Lower lobe of right lung (tissue), 2 donors: ENCODE measurements at regions not wholly inside any gene's neighbourhood (a gene's known extent, or its start where the extent isn't known, plus 50 kb on each side); places are given as distances from the start of the nearest gene placed in this dataset.

Source experiments
- ATAC-seq, 2 donors: fragments of 200-7000 bp; cut with Tn5 transposase; one replicate each; pipeline ENCODE4 v1.9.1; 2020 to 2022; ENCODE audit warnings: mild to moderate bottlenecking in 2 of 2, moderate library complexity in 2 of 2
- DNase-seq: peaks from one replicate; pipeline ENCODE4 v3.0.0-alpha.2; 2020
- H3K27ac ChIP-seq: fragments of 200-600 bp; one replicate; pipeline ENCODE4 v1.8.0; 2022
- H3K27me3 ChIP-seq: fragments of 200-600 bp; one replicate; pipeline ENCODE4 v1.8.0; 2022; ENCODE audit warnings: low read depth
- H3K36me3 ChIP-seq: fragments of 200-600 bp; one replicate; pipeline ENCODE4 v1.8.0; 2022; ENCODE audit warnings: mild to moderate bottlenecking
- H3K4me1 ChIP-seq: fragments of 200-600 bp; one replicate; pipeline ENCODE4 v1.8.0; 2022
- H3K4me3 ChIP-seq: fragments of 200-600 bp; one replicate; pipeline ENCODE4 v1.8.0; 2022; ENCODE audit warnings: mild to moderate bottlenecking
- H3K9me3 ChIP-seq: fragments of 200-600 bp; one replicate; pipeline ENCODE4 v1.8.0; 2022
- intact Hi-C: fragments of 100-400 bp; cut with DNase I; formaldehyde crosslinking; loops from one replicate; pipeline ENCODE4 v1.11.0; 2022
- TF ChIP-seq, protein P1 (sequence below): fragments of 200-600 bp; IDR thresholded peaks from one replicate; pipeline ENCODE4 v1.8.0; 2022; ENCODE audit warnings: antibody characterized with exemption, mild to moderate bottlenecking
- donor health status: DM: no; HTN: yes; CAD: no; lungs with severe emphysema.

DNA sequence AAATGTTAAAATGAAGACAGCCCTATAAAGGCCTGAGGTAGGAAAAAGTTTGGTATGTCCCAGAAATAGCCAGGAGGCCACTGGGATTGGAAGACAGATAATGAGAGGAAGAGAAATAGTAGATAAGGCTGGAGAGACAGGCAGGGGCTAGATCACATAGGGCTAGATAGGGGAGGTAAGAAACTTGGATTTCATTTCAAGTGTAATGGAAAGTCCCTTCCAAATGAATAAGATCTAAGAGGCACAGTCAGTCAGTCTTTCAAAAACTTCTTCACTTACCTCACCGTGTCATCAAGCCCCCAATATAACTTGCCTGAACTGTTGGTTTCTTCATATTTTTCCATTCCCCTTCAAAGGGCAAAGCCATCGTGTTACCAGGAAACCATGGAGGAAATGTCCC lies 121.8 kb downstream of the SPCS3 start:
- H3K9me3 ChIP-seq = no peaks in the 10 kb centered on the region
- no peaks in the 10 kb centered on the region for H3K36me3 ChIP-seq
- H3K27ac ChIP-seq = no peak overlapping the region
- H3K27me3 ChIP-seq = no peaks in the 10 kb centered on the region
- H3K4me3 ChIP-seq = no peak overlapping the region
- intact Hi-C loops = no loop called here
- TF ChIP-seq, protein P1, sequence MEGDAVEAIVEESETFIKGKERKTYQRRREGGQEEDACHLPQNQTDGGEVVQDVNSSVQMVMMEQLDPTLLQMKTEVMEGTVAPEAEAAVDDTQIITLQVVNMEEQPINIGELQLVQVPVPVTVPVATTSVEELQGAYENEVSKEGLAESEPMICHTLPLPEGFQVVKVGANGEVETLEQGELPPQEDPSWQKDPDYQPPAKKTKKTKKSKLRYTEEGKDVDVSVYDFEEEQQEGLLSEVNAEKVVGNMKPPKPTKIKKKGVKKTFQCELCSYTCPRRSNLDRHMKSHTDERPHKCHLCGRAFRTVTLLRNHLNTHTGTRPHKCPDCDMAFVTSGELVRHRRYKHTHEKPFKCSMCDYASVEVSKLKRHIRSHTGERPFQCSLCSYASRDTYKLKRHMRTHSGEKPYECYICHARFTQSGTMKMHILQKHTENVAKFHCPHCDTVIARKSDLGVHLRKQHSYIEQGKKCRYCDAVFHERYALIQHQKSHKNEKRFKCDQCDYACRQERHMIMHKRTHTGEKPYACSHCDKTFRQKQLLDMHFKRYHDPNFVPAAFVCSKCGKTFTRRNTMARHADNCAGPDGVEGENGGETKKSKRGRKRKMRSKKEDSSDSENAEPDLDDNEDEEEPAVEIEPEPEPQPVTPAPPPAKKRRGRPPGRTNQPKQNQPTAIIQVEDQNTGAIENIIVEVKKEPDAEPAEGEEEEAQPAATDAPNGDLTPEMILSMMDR = no peak
- no peaks in the 10 kb centered on the region for H3K4me1 ChIP-seq
- no peak for ATAC-seq
- DNase-seq = no peak

DNA sequence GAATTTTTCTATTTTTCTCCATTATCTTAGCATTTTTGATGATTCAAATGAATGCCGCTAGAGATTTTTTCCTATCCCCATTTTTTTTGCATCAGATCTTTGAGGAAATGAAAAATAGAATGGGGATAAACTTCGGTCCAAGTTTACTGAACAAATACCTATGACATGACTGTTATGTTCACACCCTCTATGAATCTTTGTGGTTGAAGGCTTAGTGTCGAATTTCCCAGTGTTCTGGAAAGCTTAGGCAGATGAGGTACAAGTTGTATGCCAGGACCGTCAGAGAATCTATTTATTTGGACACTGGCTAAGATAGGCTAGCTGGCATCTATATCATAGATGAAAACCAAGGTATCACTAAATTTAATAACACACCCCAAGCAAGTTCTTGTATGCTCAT lies 123.4 kb downstream of the SPCS3 start:
- no peak overlapping the region for H3K4me3 ChIP-seq
- H3K36me3 ChIP-seq = no peaks in the 10 kb centered on the region
- H3K4me1 ChIP-seq = no peaks in the 10 kb centered on the region
- intact Hi-C loops = no loop called here
- TF ChIP-seq, protein P1 = no peak
- H3K9me3 ChIP-seq = no peaks in the 10 kb centered on the region
- DNase-seq (no peak), ATAC-seq (no peak)
- H3K27me3 ChIP-seq = no peaks in the 10 kb centered on the region
- H3K27ac ChIP-seq = no peak overlapping the region

DNA sequence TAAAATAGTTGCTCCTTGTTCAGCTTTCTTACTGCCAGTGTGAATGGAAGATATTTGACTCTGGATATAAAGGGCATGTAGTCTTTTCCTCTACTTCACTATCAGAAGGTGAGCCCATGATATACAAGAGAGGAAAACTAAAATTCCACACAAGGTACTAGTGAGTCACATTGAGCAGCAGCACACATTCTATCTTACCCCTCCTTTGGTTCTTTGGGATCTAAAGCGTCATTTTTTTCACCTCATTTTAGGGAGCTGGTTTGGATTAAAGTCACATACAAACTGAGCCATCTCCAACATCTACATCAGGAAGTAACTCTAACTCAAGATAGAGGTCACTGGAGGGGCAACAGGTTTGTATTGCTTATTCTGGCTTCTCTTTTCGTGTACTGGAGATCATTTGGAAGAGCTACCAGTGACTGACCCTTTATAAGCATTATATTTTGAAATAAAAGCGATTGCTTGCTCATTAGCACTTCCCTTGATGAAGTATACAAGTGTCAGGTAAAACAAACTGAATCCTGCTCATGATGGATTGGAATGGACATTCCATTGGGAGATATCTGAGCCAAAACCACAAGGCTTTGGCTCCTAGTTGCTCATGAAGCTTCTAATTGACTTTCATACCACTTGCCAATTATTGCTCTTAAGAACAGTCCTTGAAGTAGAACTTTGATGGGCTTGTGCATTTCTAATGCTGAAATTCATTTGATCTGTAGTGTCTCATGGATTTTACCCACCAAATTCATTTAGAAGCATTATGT lies 124.1 kb downstream of the SPCS3 start:
- intact Hi-C loops = no loop called here
- no peaks in the 10 kb centered on the region for H3K27me3 ChIP-seq

DNA sequence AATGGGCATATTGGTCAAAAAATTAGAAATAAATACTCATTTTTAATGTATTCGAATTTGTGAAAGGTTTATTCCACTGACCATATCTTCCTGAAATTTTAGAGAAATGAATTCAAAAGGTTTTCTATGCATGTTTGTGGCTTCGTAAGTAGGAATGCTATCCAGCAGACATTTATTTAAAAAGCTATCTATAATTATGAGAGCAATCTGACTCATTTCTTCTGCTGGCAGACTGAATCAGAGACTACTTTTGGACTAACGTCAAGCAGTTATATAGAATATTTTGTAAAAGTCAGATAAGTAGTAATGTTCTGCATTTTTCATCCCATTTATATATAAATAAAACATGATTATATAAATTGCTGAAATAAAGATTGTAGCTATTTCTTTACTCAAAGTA lies 125.0 kb downstream of the SPCS3 start:
- no peak overlapping the region for H3K27ac ChIP-seq
- TF ChIP-seq, protein P1 = no peak
- DNase-seq (no peak), ATAC-seq (no peak)
- no peak overlapping the region for H3K4me3 ChIP-seq
- H3K27me3 ChIP-seq = no peaks in the 10 kb centered on the region
- H3K36me3 ChIP-seq = no peaks in the 10 kb centered on the region
- no peaks in the 10 kb centered on the region for H3K4me1 ChIP-seq
- intact Hi-C loops = no loop called here
- no peaks in the 10 kb centered on the region for H3K9me3 ChIP-seq

More for the DNA sequence above, 124.1 kb downstream of the SPCS3 start:
- Histone ChIP-seq H3K36me3 (no peaks in the 10 kb centered on the region), H3K27ac (no peak overlapping the region), H3K4me3 (no peak overlapping the region), H3K4me1 (no peaks in the 10 kb centered on the region), H3K9me3 (no peaks in the 10 kb centered on the region)
- no peak for DNase-seq
- TF ChIP-seq, protein P1 = no peak
- ATAC-seq = no peak

DNA sequence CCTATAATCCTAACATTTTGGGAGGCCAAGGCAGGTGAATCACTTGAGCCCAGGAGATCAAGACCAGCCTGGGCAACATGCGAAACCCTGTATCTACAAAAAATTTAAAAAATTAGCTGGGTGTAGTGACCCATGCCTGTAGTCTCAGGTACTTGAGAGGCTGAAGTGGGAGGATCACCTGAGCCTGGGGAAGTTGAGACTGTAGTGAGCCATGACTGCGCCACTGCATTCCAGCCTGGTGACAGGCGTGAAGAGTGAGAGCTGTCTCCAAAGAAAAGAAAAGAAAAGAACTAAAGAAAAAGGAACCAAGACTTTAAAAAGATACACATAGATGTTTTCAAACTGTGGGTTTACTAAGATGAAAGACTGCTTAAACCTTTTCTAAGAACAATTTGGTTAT lies 129.0 kb downstream of the SPCS3 start:
- no peak for DNase-seq
- Histone ChIP-seq H3K27me3 (no peaks in the 10 kb centered on the region), H3K27ac (no peak overlapping the region), H3K4me1 (no peaks in the 10 kb centered on the region), H3K9me3 (no peaks in the 10 kb centered on the region), H3K4me3 (no peak overlapping the region), H3K36me3 (no peaks in the 10 kb centered on the region)
- ATAC-seq = no peak
- TF ChIP-seq, protein P1 = no peak
- intact Hi-C loops = no loop called here
